Skin epidermis (tissue), 12 donors: ENCODE measurements at regions not wholly inside any gene's neighbourhood (a gene's known extent, or its start where the extent isn't known, plus 50 kb on each side); places are given as distances from the start of the nearest gene placed in this dataset.
A peak's percentile ranks its signal among the peaks of the same experiment; 100 is the strongest.
"Not testable (repeated sequence)": the region's sequence is repeated elsewhere in the genome, so short reads cannot be mapped to it uniquely, and the experiment has no call there.

Experiments
- H3K27ac ChIP-seq, 21 experiments: fragments of 200-600 bp; sonication (generic) in 11 of 21; one replicate each; pipeline ENCODE4 v1.5.0; 2020; ENCODE audit warnings: mild to moderate bottlenecking in 3 of 21, inconsistent platforms in 2 of 21, moderate library complexity in 2 of 21
- H3K4me3 ChIP-seq, 7 experiments: fragments of 200-600 bp; sonication (generic) in 2 of 7; one replicate each; pipeline ENCODE4 v1.5.0; 2020; ENCODE audit warnings: inconsistent platforms in 2 of 7, mild to moderate bottlenecking in 2 of 7, moderate library complexity in 1 of 7

GRCh38 chrX:116526010-116526409 is 63.2 kb upstream of the CT83 start:
- Histone ChIP-seq H3K4me3 (no peak overlapping the region), H3K27ac (no peak overlapping the region)

- not testable (repeated sequence) for H3K27ac ChIP-seq
- peak overlapping the region in 1 of 7 experiments; percentile 16 for H3K4me3 ChIP-seq
Measured at GRCh38 chrX:116520280-116520679, 57.5 kb upstream of the CT83 start.
